ENCODE measurements at regions not wholly inside any gene's neighbourhood (a gene's known extent, or its start where the extent isn't known, plus 50 kb on each side); places are given as distances from the start of the nearest gene placed in this dataset.

DNA sequence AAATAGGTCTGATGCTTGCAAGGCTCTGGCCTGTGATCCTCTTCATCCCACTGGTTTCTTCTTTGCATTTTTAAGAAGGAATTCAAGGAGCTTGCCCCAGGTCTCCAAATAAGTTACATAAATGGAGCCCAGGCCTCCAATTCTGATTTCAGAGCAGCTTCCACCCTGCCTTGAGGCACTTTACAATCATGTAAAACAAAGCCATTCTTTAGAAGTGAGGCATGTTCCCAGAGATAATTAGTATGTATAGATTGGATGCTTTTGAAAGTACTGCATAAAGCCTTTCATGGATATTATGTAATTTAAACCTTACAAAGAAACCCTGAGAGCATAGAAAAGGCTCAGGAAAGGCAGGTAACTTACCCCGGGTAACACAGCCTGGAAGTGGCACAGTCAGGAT is 466.5 kb downstream of the MIAT start:
- no peaks in the 10 kb centered on the region for H3K36me3 ChIP-seq (ENCODE audit: insufficient read depth, low read length)
- peaks cover 5% of the 10 kb centered on the region for H3K4me1 ChIP-seq (ENCODE audit: control insufficient read depth, insufficient read depth, low read length, unreplicated experiment)
- no peak overlapping the region for H3K27ac ChIP-seq (ENCODE audit: low read depth, low read length)
- no peaks in the 10 kb centered on the region for H3K27me3 ChIP-seq (ENCODE audit: insufficient read depth, low read length)
- H3K4me3 ChIP-seq (ENCODE audit: low read depth, low read length) = no peak overlapping the region
- H2AFZ ChIP-seq (ENCODE audit: low read length, unreplicated experiment) = no peak overlapping the region
- no peaks in the 10 kb centered on the region for H3K79me2 ChIP-seq (ENCODE audit: control insufficient read depth, insufficient read depth, low read length, unreplicated experiment)

GRCh38 chr22:27124351-27124966 is 467.1 kb downstream of the MIAT start:
- no peak overlapping the region for H3K4me3 ChIP-seq (ENCODE audit: low read depth, low read length)
- H2AFZ ChIP-seq (ENCODE audit: low read length, unreplicated experiment) = no peak overlapping the region
- H3K27me3 ChIP-seq (ENCODE audit: insufficient read depth, low read length) = no peaks in the 10 kb centered on the region
- H3K4me1 ChIP-seq (ENCODE audit: control insufficient read depth, insufficient read depth, low read length, unreplicated experiment) = peaks cover 10% of the 10 kb centered on the region
- no peak overlapping the region for H3K27ac ChIP-seq (ENCODE audit: low read depth, low read length)
- no peaks in the 10 kb centered on the region for H3K36me3 ChIP-seq (ENCODE audit: insufficient read depth, low read length)
- H3K79me2 ChIP-seq (ENCODE audit: control insufficient read depth, insufficient read depth, low read length, unreplicated experiment) = no peaks in the 10 kb centered on the region

DNA sequence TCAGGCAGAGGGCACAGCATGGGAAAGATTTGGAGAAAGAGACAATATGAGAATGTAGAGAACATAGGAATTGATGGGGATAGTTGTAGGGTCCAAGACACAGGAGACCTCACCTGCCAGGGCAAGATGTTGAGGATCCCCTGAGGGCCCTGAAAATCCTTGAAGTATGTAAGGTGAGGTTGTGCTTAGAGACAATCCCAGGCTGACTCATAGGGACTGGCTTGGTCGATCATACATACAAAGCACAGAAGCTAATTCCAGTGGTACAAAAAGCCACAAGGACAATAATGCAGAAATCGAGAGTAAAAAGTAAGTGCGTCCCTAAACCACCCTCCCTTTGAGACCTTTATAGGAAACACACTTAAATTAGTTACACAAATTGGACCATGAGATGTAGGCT is 468.2 kb downstream of the MIAT start:
- Histone ChIP-seq H3K4me3 (ENCODE audit: low read depth, low read length) (no peak overlapping the region), H3K27me3 (ENCODE audit: insufficient read depth, low read length) (no peaks in the 10 kb centered on the region), H3K36me3 (ENCODE audit: insufficient read depth, low read length) (no peaks in the 10 kb centered on the region), H3K27ac (ENCODE audit: low read depth, low read length) (no peak overlapping the region), H2AFZ (ENCODE audit: low read length, unreplicated experiment) (no peak overlapping the region), H3K79me2 (ENCODE audit: control insufficient read depth, insufficient read depth, low read length, unreplicated experiment) (no peaks in the 10 kb centered on the region), H3K4me1 (ENCODE audit: control insufficient read depth, insufficient read depth, low read length, unreplicated experiment) (peaks cover 10% of the 10 kb centered on the region)

DNA sequence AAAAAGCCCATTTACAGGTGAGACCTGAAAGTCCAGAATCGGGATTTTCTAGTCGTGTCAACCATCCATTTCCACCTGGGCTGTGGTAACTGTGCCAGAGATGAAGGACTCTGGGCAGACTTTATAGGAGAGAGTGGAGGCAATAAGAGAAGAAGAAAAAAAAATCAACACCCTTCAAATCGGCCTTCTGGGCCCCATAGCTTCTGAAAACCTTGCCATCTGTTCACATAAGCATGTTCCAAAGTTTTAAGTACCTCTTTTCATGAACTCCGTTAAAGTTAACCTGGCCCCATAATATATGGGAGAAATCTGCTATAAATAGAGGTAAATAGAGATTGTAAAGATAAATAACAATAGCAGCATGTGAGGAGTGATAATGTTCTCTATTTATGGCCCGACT is 470.5 kb downstream of the MIAT start:
- no peaks in the 10 kb centered on the region for H3K36me3 ChIP-seq (ENCODE audit: insufficient read depth, low read length)
- H3K27ac ChIP-seq (ENCODE audit: low read depth, low read length) = no peak overlapping the region
- no peaks in the 10 kb centered on the region for H3K27me3 ChIP-seq (ENCODE audit: insufficient read depth, low read length)
- peaks cover 19% of the 10 kb centered on the region for H3K4me1 ChIP-seq (ENCODE audit: control insufficient read depth, insufficient read depth, low read length, unreplicated experiment)
- H3K4me3 ChIP-seq (ENCODE audit: low read depth, low read length) = no peak overlapping the region
- H3K79me2 ChIP-seq (ENCODE audit: control insufficient read depth, insufficient read depth, low read length, unreplicated experiment) = no peaks in the 10 kb centered on the region
- H2AFZ ChIP-seq (ENCODE audit: low read length, unreplicated experiment) = no peak overlapping the region

DNA sequence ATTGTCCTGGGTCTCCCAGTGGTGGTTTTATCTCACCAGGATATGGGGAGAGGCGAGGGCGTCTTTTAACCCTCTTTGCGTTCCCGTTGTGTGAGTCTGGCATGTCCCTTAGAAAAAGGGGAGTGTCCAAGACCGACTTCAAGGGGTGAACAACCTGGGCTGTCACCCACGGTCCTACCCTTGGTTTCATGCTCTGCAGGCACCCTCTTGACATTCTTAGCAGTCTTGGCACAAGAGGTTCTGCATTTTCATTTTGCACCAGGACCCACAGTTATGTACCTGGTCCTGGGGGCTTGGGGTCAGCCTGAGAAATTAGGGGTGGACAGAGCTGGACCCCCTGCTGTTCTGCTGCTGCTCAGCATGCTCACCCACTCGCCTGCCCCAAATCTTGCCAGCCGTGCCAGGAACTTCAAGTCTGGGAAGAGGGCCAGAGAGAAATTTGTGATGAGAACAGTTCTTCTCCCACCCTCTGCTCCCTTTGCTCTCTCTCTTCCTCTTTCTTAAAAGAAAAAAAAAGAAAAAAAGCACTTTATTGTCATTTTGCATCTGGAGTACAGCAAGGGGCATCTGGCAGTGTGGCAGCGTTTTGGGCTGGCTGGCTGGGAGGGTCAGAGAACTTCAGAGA is 471.2 kb downstream of the MIAT start:
- Histone ChIP-seq H2AFZ (ENCODE audit: low read length, unreplicated experiment) (no peak overlapping the region), H3K27ac (ENCODE audit: low read depth, low read length) (peak overlapping the region; percentile 51; the same call in 1 of the 2 replicates), H3K36me3 (ENCODE audit: insufficient read depth, low read length) (no peaks in the 10 kb centered on the region), H3K27me3 (ENCODE audit: insufficient read depth, low read length) (no peaks in the 10 kb centered on the region), H3K4me3 (ENCODE audit: low read depth, low read length) (no peak overlapping the region), H3K79me2 (ENCODE audit: control insufficient read depth, insufficient read depth, low read length, unreplicated experiment) (no peaks in the 10 kb centered on the region), H3K4me1 (ENCODE audit: control insufficient read depth, insufficient read depth, low read length, unreplicated experiment) (peaks cover 24% of the 10 kb centered on the region)

GRCh38 chr22:27129266-27129665 is 471.9 kb downstream of the MIAT start:
- H3K4me1 ChIP-seq (ENCODE audit: control insufficient read depth, insufficient read depth, low read length, unreplicated experiment) = peaks cover 30% of the 10 kb centered on the region
- no peaks in the 10 kb centered on the region for H3K79me2 ChIP-seq (ENCODE audit: control insufficient read depth, insufficient read depth, low read length, unreplicated experiment)
- H2AFZ ChIP-seq (ENCODE audit: low read length, unreplicated experiment) = no peak overlapping the region
- H3K4me3 ChIP-seq (ENCODE audit: low read depth, low read length) = no peak overlapping the region
- no peaks in the 10 kb centered on the region for H3K36me3 ChIP-seq (ENCODE audit: insufficient read depth, low read length)
- no peaks in the 10 kb centered on the region for H3K27me3 ChIP-seq (ENCODE audit: insufficient read depth, low read length)
- H3K27ac ChIP-seq (ENCODE audit: low read depth, low read length) = peak overlapping the region; percentile 51; the same call in 1 of the 2 replicates

DNA sequence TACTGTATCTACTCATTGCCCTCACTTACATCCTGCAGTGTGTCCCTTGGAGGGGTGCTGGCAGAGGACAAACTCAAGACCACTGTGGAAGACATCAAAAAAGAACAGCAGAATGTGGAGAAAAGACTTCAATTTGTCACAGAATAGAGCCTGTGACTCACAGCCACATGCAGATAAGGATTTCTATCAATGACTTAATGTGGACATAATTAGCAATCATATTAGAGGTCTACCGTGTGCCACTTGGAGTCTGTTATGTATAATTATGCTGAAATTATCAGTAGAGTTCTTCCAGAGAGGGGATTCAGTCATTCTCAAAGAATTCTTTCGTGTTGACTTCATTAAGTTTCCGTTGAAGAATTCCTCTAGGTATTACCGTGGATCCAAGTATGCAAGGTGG is 473.5 kb downstream of the MIAT start:
- Histone ChIP-seq H3K4me3 (ENCODE audit: low read depth, low read length) (no peak overlapping the region), H3K27ac (ENCODE audit: low read depth, low read length) (no peak overlapping the region), H3K4me1 (ENCODE audit: control insufficient read depth, insufficient read depth, low read length, unreplicated experiment) (peaks cover 44% of the 10 kb centered on the region), H3K36me3 (ENCODE audit: insufficient read depth, low read length) (no peaks in the 10 kb centered on the region), H3K79me2 (ENCODE audit: control insufficient read depth, insufficient read depth, low read length, unreplicated experiment) (no peaks in the 10 kb centered on the region), H2AFZ (ENCODE audit: low read length, unreplicated experiment) (no peak overlapping the region), H3K27me3 (ENCODE audit: insufficient read depth, low read length) (no peaks in the 10 kb centered on the region)

DNA sequence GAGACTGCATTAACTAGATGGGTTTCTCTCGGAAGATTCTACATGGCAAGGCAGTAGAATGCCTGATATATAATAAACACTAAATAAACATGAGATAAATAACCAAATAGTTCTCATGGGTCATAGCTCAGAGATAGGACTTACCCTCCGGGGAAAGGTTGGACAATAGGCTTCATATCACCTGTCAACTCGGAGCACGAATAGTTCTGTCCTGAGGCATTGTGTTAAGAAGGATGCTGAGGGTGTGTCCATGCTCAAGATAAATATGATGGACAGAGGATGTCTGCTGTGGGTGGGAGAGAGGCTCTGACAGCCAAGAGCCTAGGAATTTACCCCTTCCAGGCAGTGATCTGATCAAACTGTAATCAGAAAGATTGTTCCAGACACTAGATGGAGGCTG is 474.0 kb downstream of the MIAT start:
- Histone ChIP-seq H3K27ac (ENCODE audit: low read depth, low read length) (no peak overlapping the region), H3K4me1 (ENCODE audit: control insufficient read depth, insufficient read depth, low read length, unreplicated experiment) (peaks cover 49% of the 10 kb centered on the region), H3K79me2 (ENCODE audit: control insufficient read depth, insufficient read depth, low read length, unreplicated experiment) (no peaks in the 10 kb centered on the region), H2AFZ (ENCODE audit: low read length, unreplicated experiment) (no peak overlapping the region), H3K36me3 (ENCODE audit: insufficient read depth, low read length) (no peaks in the 10 kb centered on the region), H3K27me3 (ENCODE audit: insufficient read depth, low read length) (no peaks in the 10 kb centered on the region), H3K4me3 (ENCODE audit: low read depth, low read length) (no peak overlapping the region)

- Histone ChIP-seq H3K27me3 (ENCODE audit: insufficient read depth, low read length) (no peaks in the 10 kb centered on the region), H3K4me1 (ENCODE audit: control insufficient read depth, insufficient read depth, low read length, unreplicated experiment) (peaks cover 49% of the 10 kb centered on the region), H3K4me3 (ENCODE audit: low read depth, low read length) (no peak overlapping the region), H3K27ac (ENCODE audit: low read depth, low read length) (no peak overlapping the region), H2AFZ (ENCODE audit: low read length, unreplicated experiment) (no peak overlapping the region), H3K79me2 (ENCODE audit: control insufficient read depth, insufficient read depth, low read length, unreplicated experiment) (no peaks in the 10 kb centered on the region), H3K36me3 (ENCODE audit: insufficient read depth, low read length) (no peaks in the 10 kb centered on the region)
Measured at GRCh38 chr22:27132400-27132799, 475.0 kb downstream of the MIAT start.

GRCh38 chr22:27133019-27133431 is 475.6 kb downstream of the MIAT start:
- Histone ChIP-seq H3K4me1 (ENCODE audit: control insufficient read depth, insufficient read depth, low read length, unreplicated experiment) (peaks cover 49% of the 10 kb centered on the region), H3K27me3 (ENCODE audit: insufficient read depth, low read length) (no peaks in the 10 kb centered on the region), H3K36me3 (ENCODE audit: insufficient read depth, low read length) (no peaks in the 10 kb centered on the region), H3K27ac (ENCODE audit: low read depth, low read length) (no peak overlapping the region), H3K79me2 (ENCODE audit: control insufficient read depth, insufficient read depth, low read length, unreplicated experiment) (no peaks in the 10 kb centered on the region), H2AFZ (ENCODE audit: low read length, unreplicated experiment) (no peak overlapping the region), H3K4me3 (ENCODE audit: low read depth, low read length) (no peak overlapping the region)

- Histone ChIP-seq H3K27me3 (ENCODE audit: insufficient read depth, low read length) (no peaks in the 10 kb centered on the region), H3K36me3 (ENCODE audit: insufficient read depth, low read length) (no peaks in the 10 kb centered on the region), H3K79me2 (ENCODE audit: control insufficient read depth, insufficient read depth, low read length, unreplicated experiment) (no peaks in the 10 kb centered on the region), H3K4me3 (ENCODE audit: low read depth, low read length) (peak overlapping the region; percentile 40; the same call in 1 of the 2 replicates), H3K27ac (ENCODE audit: low read depth, low read length) (peak overlapping the region; percentile 78), H3K4me1 (ENCODE audit: control insufficient read depth, insufficient read depth, low read length, unreplicated experiment) (peaks cover 44% of the 10 kb centered on the region), H2AFZ (ENCODE audit: low read length, unreplicated experiment) (no peak overlapping the region)
Measured at GRCh38 chr22:27133681-27134314, 476.4 kb downstream of the MIAT start.
